H9 (cell line): ENCODE measurements at regions not wholly inside any gene's neighbourhood (a gene's known extent, or its start where the extent isn't known, plus 50 kb on each side); places are given as distances from the start of the nearest gene placed in this dataset.

ENCODE experiments used
- DNase-seq: peaks from one replicate; pipeline ENCODE4 v3.0.0-alpha.2; 2017
- H2AFZ ChIP-seq: one replicate; pipeline ENCODE4 v1.6.1; 2013; ENCODE audit warnings: mild to moderate bottlenecking, low read length, control low read depth, moderate library complexity
- H2AK5ac ChIP-seq: 2 replicates; pipeline ENCODE4 v1.6.1; 2013; ENCODE audit warnings: low read length, control low read depth, mixed read lengths; ENCODE audit not compliant: insufficient read length
- H2BK120ac ChIP-seq: one replicate; pipeline ENCODE4 v1.6.1; 2013; ENCODE audit warnings: low read depth, mild to moderate bottlenecking, low read length, control low read depth, inconsistent platforms; ENCODE audit not compliant: poor library complexity, severe bottlenecking
- H2BK12ac ChIP-seq: 2 replicates; pipeline ENCODE4 v1.6.1; 2013; ENCODE audit warnings: low read length, control low read depth, mixed read lengths, low read depth; ENCODE audit not compliant: insufficient read length
- H2BK15ac ChIP-seq: 2 replicates; pipeline ENCODE4 v1.6.1; 2013; ENCODE audit warnings: low read depth, low read length, control low read depth
- H2BK20ac ChIP-seq: one replicate; pipeline ENCODE4 v1.6.1; 2013; ENCODE audit warnings: low read depth, mild to moderate bottlenecking, low read length, control low read depth, inconsistent platforms; ENCODE audit not compliant: poor library complexity, severe bottlenecking
- H2BK5ac ChIP-seq: 2 replicates; pipeline ENCODE4 v1.6.1; 2013; ENCODE audit warnings: low read length, control low read depth, mixed read lengths; ENCODE audit not compliant: insufficient read length
- H3K14ac ChIP-seq: 2 replicates; pipeline ENCODE4 v1.6.1; 2013; ENCODE audit warnings: low read length, control low read depth; ENCODE audit not compliant: insufficient read depth
- H3K18ac ChIP-seq: 2 replicates; pipeline ENCODE4 v1.6.1; 2013; ENCODE audit warnings: low read depth, mild to moderate bottlenecking, mixed read lengths, low read length, control low read depth; ENCODE audit not compliant: insufficient read length
- H3K23ac ChIP-seq: 2 replicates; pipeline ENCODE4 v1.6.1; 2013; ENCODE audit warnings: low read length, control low read depth, mixed read lengths, low read depth; ENCODE audit not compliant: insufficient read length
- H3K23me2 ChIP-seq: 2 replicates; pipeline ENCODE4 v1.6.1; 2013; ENCODE audit warnings: low read depth, mild to moderate bottlenecking, mixed read lengths, low read length, control low read depth; ENCODE audit not compliant: insufficient read length, poor library complexity, severe bottlenecking
- H3K27ac ChIP-seq: 2 replicates; pipeline ENCODE4 v1.5.1; 2013; ENCODE audit warnings: low read length, control low read depth, mixed read lengths, low read depth; ENCODE audit not compliant: insufficient read length
- H3K27me3 ChIP-seq: 2 replicates; pipeline ENCODE4 v1.6.1; 2013; ENCODE audit warnings: low read length, control low read depth, inconsistent platforms; ENCODE audit not compliant: insufficient read depth
- H3K4ac ChIP-seq: 2 replicates; pipeline ENCODE4 v1.6.1; 2013; ENCODE audit warnings: low read depth, mild to moderate bottlenecking, control low read depth, inconsistent platforms, low read length, moderate library complexity
- H3K4me1 ChIP-seq: 2 replicates; pipeline ENCODE4 v1.6.1; 2013; ENCODE audit warnings: low read length, control low read depth, inconsistent platforms; ENCODE audit not compliant: insufficient read depth
- H3K4me2 ChIP-seq: 2 replicates; pipeline ENCODE4 v1.6.1; 2013; ENCODE audit warnings: low read length, control low read depth, mixed read lengths; ENCODE audit not compliant: insufficient read length, insufficient read depth
- H3K56ac ChIP-seq: 2 replicates; pipeline ENCODE4 v1.6.1; 2013; ENCODE audit warnings: low read depth, mild to moderate bottlenecking, mixed read lengths, low read length, control low read depth; ENCODE audit not compliant: insufficient read length
- H3K79me1 ChIP-seq: 2 replicates; pipeline ENCODE4 v1.6.1; 2013; ENCODE audit warnings: low read depth, mild to moderate bottlenecking, moderate library complexity, low read length, control low read depth, inconsistent platforms; ENCODE audit not compliant: insufficient read depth, poor library complexity, severe bottlenecking
- H3K79me2 ChIP-seq: 2 replicates; pipeline ENCODE4 v1.6.1; 2013; ENCODE audit warnings: low read length, control low read depth, inconsistent platforms; ENCODE audit not compliant: insufficient read depth
- H3K9ac ChIP-seq: 2 replicates; pipeline ENCODE4 v1.6.1; 2013; ENCODE audit warnings: low read length, control low read depth, mixed read lengths; ENCODE audit not compliant: insufficient read length; ENCODE audit errors: extremely low read depth
- H3K9me3 ChIP-seq: one replicate; pipeline ENCODE4 v1.6.1; 2013; ENCODE audit warnings: low read depth, low read length, inconsistent platforms; ENCODE audit not compliant: control insufficient read depth
- H3T11ph ChIP-seq: one replicate; pipeline ENCODE4 v1.6.1; 2013; ENCODE audit warnings: mild to moderate bottlenecking, low read length, control low read depth, inconsistent platforms
- H4K20me1 ChIP-seq: one replicate; pipeline ENCODE4 v1.6.1; 2013; ENCODE audit not compliant: control insufficient read depth, insufficient read length, insufficient read depth
- H4K5ac ChIP-seq: 2 replicates; pipeline ENCODE4 v1.6.1; 2013; ENCODE audit warnings: low read depth, mild to moderate bottlenecking, mixed read lengths, low read length, control low read depth; ENCODE audit not compliant: insufficient read length
- H4K8ac ChIP-seq: replicated peaks from 2 replicates; pipeline ENCODE4 v1.6.1; 2013; ENCODE audit warnings: low read length, control low read depth, mixed read lengths, low read depth; ENCODE audit not compliant: insufficient read length
- H4K91ac ChIP-seq: 2 replicates; pipeline ENCODE4 v1.6.1; 2013; ENCODE audit warnings: low read depth, mild to moderate bottlenecking, moderate library complexity, mixed read lengths, low read length, control low read depth; ENCODE audit not compliant: insufficient read length
- H3K27ac Mint-ChIP-seq, 3 experiments: 2 replicates in 2 of 3; 3 replicates in 1 of 3; pipeline ENCODE4 v1.8.0; 2020 to 2021; ENCODE audit warnings: mixed read lengths in 3 of 3, mild to moderate bottlenecking in 1 of 3, moderate library complexity in 1 of 3
- H3K27me3 Mint-ChIP-seq: 2 replicates; pipeline ENCODE4 v1.8.0; 2021; ENCODE audit warnings: low read depth, mild to moderate bottlenecking, moderate library complexity, mixed read lengths
- H3K36me3 Mint-ChIP-seq, 3 experiments: 2 replicates in 2 of 3; 3 replicates in 1 of 3; pipeline ENCODE4 v1.8.0; 2020 to 2021; ENCODE audit warnings: low read depth in 3 of 3, mixed read lengths in 3 of 3; ENCODE audit not compliant: insufficient read depth in 1 of 3
- H3K4me1 Mint-ChIP-seq, 2 experiments: 2 replicates each; pipeline ENCODE4 v1.8.0; 2020; ENCODE audit warnings: mixed read lengths in 2 of 2
- H3K4me3 Mint-ChIP-seq, 2 experiments: 2 replicates in 1 of 2; 3 replicates in 1 of 2; pipeline ENCODE4 v1.8.0; 2020 to 2021; ENCODE audit warnings: mild to moderate bottlenecking in 2 of 2, mixed read lengths in 2 of 2, moderate library complexity in 1 of 2
- H3K9me3 Mint-ChIP-seq, 2 experiments: 2 replicates in 1 of 2; 3 replicates in 1 of 2; pipeline ENCODE4 v1.8.0; 2020; ENCODE audit warnings: mild to moderate bottlenecking in 2 of 2, mixed read lengths in 2 of 2, moderate library complexity in 1 of 2
- CTCF ChIP-seq: fragments of 200-600 bp; sonication (generic); conservative IDR thresholded peaks from 3 replicates; pipeline ENCODE4 v1.8.0; 2021; ENCODE audit warnings: antibody characterized with exemption, mild to moderate bottlenecking
- WGBS: extraction: QIAGEN DNeasy Blood & Tissue Kit; methylation state at CpG from one replicate; pipeline ENCODE4 v1.1.7; 2013; ENCODE audit warnings: missing lambda C conversion rate, low lambda C conversion rate, mixed read lengths; ENCODE audit not compliant: insufficient read length; ENCODE audit errors: extremely low coverage; 5-methylcytosine and 5-hydroxymethylcytosine counted together

- Histone ChIP-seq H4K20me1 (no peaks in the 10 kb centered on the region), H3K27ac (no peak overlapping the region), H4K91ac (no peak overlapping the region), H3K79me2 (no peaks in the 10 kb centered on the region), H3K79me1 (no peaks in the 10 kb centered on the region), H2BK12ac (no peak overlapping the region), H4K5ac (no peak overlapping the region), H2BK120ac (no peak overlapping the region), H3K23ac (no peak overlapping the region), H3K4me1 (peaks cover 3% of the 10 kb centered on the region; the same call in 1 of the 2 replicates), H3K23me2 (no peaks in the 10 kb centered on the region), H2BK20ac (no peak overlapping the region), H3K14ac (no peak overlapping the region), H4K8ac (no peak overlapping the region), H2AFZ (no peak overlapping the region), H3K18ac (no peak overlapping the region), H2BK5ac (no peak overlapping the region), H2BK15ac (no peak overlapping the region), H2AK5ac (no peak overlapping the region), H3K4me2 (no peak overlapping the region), H3K56ac (no peak overlapping the region), H3T11ph (no peak overlapping the region), H3K9ac (no peak overlapping the region), H3K9me3 (no peaks in the 10 kb centered on the region), H3K27me3 (no peaks in the 10 kb centered on the region), H3K4ac (no peak overlapping the region)
- no CpG with 5 or more reads among the region's 3 CpGs for WGBS
- no peaks in the 10 kb centered on the region for H3K27me3 Mint-ChIP-seq
- no peak overlapping the region for H3K4me3 Mint-ChIP-seq
- H3K4me1 Mint-ChIP-seq: peaks cover 20 to 24% of the 10 kb centered on the region in 2 experiments
- H3K9me3 Mint-ChIP-seq: peaks cover 4% of the 10 kb centered on the region in 2 experiments
- H3K36me3 Mint-ChIP-seq: peaks cover 2 to 8% (median 2%) of the 10 kb centered on the region in 3 experiments; a peak in 5 of 7 replicates
- DNase-seq: no peak
- no peak for TF ChIP-seq CTCF
- no peak overlapping the region; a peak in 2 of 7 replicates for H3K27ac Mint-ChIP-seq
These were observed 94.4 kb upstream of the SLC27A6 start for GRCh38 chr5:128870923-128871322.
